AG09309 (cell line): ENCODE measurements at regions not wholly inside any gene's neighbourhood (a gene's known extent, or its start where the extent isn't known, plus 50 kb on each side); places are given as distances from the start of the nearest gene placed in this dataset.

Source experiments
- DNase-seq: peaks from one replicate; pipeline ENCODE4 v3.0.0-alpha.2; 2010; ENCODE audit warnings: low read depth
- H3K4me3 ChIP-seq: 2 replicates; pipeline ENCODE4 v1.5.1; 2011; ENCODE audit warnings: mild to moderate bottlenecking, low read depth, low read length, moderate library complexity; ENCODE audit not compliant: control insufficient read depth
- TF ChIP-seq, protein P1 (sequence below): IDR thresholded peaks from 2 replicates; pipeline ENCODE4 v1.5.1; 2011; ENCODE audit warnings: mild to moderate bottlenecking, low read depth, low read length, inconsistent platforms; ENCODE audit not compliant: insufficient read depth, control insufficient read depth; ENCODE audit errors: missing control alignments

DNA sequence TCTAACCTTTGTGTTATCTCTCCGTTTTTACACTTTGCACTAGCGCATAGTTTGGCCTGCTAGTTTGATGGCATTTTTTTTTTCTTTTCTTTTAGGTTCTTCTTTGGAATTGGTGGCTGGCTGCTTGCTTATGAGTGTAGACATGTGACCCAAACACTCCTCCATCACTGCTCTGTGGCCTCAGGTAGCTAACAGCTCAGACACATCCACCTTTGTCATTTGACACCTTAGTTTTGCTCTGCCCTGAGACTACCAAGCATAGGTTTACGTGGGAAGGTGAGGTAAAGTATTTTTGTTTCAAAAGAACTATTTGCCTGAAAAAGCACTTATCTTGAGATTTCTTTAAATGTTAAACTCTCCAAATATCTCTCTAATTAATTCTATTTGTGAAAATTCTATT is 368.4 kb upstream of the MAP3K7 start:
- no peak overlapping the region for H3K4me3 ChIP-seq
- TF ChIP-seq, protein P1, sequence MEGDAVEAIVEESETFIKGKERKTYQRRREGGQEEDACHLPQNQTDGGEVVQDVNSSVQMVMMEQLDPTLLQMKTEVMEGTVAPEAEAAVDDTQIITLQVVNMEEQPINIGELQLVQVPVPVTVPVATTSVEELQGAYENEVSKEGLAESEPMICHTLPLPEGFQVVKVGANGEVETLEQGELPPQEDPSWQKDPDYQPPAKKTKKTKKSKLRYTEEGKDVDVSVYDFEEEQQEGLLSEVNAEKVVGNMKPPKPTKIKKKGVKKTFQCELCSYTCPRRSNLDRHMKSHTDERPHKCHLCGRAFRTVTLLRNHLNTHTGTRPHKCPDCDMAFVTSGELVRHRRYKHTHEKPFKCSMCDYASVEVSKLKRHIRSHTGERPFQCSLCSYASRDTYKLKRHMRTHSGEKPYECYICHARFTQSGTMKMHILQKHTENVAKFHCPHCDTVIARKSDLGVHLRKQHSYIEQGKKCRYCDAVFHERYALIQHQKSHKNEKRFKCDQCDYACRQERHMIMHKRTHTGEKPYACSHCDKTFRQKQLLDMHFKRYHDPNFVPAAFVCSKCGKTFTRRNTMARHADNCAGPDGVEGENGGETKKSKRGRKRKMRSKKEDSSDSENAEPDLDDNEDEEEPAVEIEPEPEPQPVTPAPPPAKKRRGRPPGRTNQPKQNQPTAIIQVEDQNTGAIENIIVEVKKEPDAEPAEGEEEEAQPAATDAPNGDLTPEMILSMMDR = no peak
- no peak for DNase-seq

DNA sequence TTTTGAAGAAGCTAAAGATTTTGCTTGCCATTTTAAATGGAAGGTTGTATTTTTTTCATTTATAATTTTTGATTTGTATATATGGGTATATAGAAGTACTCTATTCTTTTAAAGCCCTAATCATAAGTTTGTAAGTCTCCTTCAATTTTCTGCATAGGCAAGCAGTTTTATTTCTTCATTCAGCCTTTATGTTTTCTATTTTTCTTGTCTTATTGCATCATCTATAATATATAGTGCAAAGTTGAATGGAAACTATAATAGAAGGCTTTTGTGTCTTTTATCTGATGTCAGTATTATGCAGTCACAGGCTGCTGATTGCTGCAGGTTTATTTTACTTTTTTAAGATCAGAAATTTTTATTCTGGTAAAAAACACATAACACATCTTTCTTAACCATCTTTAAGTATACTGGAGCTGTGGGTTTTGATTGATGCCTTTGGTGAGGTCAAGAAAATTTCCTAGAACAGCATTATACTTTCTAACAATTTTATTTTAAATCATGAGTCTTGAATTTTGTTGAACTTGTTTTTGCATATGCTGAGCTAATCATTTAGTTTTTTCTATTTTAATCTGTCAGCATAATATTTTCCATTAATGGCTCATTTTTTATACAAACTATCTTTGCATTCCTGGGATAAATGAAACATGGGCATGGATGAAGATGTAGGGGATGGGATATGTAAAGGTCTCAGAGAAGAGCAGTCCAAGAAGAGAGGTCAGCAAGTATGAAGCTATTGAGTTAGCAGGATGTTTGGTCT is 366.7 kb upstream of the MAP3K7 start:
- TF ChIP-seq, protein P1 = no peak
- no peak for DNase-seq
- H3K4me3 ChIP-seq = no peak overlapping the region

DNA sequence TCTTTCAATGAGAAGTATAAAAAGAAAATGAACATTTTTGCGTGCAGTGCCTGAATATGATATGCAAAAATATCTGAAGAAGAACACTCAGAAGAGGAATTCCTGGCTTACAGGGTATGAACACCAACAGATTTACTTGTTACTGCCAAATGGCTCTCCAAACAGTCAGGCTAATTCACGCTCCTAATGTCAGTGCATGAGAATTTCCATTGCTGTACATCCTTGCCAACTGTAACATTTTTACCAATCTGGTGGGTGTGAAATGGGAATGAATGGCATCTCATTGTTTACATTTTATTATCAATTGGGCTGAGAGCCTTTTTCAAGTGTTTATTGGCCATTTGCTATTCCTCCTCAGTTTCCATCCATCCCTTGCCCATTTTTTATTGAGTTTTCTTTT is 365.3 kb upstream of the MAP3K7 start:
- no peak overlapping the region for H3K4me3 ChIP-seq

DNA sequence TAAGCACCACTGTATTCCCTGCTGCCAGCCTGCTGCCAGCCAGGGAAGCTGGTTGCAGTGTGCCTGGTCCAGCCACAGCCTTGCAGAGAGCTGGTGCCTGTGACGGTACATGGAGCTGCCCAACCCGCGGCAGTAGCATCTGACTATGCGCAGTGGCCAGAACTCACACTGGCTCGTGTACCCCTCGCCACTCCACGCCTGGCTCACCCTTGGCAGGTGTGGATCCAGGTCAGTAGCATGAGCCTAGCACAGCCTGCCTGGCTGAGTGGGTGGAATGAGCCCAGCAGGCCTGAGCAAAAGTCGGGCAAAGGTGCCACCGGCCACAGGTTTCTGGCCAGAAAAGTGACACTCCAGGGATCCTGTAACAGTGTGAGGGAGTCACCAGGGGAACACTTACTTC is 361.7 kb upstream of the MAP3K7 start:
- no peak for DNase-seq
- H3K4me3 ChIP-seq = no peak overlapping the region
- TF ChIP-seq, protein P1 = no peak

More for the DNA sequence above, 365.3 kb upstream of the MAP3K7 start:
- DNase-seq = no peak
- TF ChIP-seq, protein P1 = no peak

DNA sequence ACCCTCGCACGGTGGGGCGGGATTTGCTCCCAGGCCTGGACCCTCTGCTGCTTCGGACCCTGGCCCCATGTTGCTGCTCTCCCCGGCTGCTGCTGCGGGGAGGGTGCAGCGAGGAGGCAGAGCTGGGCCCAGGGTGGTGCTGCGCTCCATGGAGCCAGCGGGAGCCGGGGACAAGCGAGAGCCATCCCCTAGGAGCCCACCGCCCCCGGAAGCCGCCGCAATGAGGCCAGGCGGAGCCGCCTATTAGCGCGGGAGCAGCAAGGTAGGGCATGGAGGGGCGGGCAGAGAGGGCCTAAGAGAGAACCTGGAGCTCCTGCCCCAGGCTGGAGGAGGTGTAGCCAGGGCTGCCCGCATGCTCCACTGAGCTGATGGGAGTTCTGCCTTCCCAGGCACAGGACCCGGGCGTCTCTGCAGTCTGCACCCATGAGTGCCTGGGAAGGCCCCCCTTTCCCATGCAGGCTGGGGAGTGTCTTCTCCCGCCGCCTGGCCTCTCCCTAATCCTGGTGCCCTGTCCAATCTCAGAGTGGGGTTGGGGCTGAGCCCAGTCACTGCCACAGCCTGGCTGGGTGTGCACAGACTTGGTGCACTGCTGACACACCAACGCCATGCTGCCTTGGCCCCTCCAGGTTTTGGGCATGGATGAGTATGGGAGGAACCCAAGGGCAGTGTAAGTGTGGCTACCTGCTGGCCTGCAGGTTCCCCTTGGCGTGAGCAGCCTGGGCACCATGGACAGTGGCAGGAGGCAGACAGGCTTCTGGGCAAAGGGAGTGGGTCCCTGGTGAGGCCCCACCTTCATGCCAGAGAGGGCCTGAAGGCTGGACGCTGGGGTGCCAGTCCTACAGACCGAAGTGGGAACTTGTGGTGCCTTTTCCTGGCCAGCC is 360.6 kb upstream of the MAP3K7 start:
- no peak overlapping the region for H3K4me3 ChIP-seq
- no peak for DNase-seq
- TF ChIP-seq, protein P1 = no peak

DNA sequence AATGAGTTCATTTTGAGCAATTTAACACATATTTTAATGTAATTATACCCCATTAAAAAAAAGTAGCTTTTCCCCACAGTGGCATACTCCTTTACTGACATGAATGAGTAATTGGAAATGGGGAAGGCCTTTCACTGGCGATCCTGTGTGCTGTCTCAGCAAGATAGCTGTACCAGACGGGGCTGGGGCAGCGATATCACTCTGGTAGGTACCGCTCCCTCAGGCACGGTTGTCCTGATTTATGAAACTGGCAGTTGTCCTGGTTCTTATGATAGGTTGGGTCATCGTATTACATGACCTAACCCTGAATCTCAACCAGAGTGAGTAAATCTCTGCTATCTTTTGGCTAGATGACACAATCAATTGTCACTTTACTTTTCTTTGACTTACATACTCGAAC is 355.0 kb upstream of the MAP3K7 start:
- TF ChIP-seq, protein P1 = no peak
- no peak overlapping the region for H3K4me3 ChIP-seq
- no peak for DNase-seq
